MG63 (cell line): ENCODE measurements at regions not wholly inside any gene's neighbourhood (a gene's known extent, or its start where the extent isn't known, plus 50 kb on each side); places are given as distances from the start of the nearest gene placed in this dataset.

ENCODE experiments used
- DNase-seq: peaks from one replicate; pipeline ENCODE4 v3.0.0-alpha.2; 2020
- H3K27me3 ChIP-seq: fragments of 250-450 bp; sonication (Bioruptor Pico); 2 replicates; pipeline ENCODE4 v1.5.1; 2020; ENCODE audit warnings: mild to moderate bottlenecking, moderate library complexity
- H3K36me3 ChIP-seq: fragments of 250-450 bp; sonication (Bioruptor Pico); 2 replicates; pipeline ENCODE4 v1.5.1; 2020; ENCODE audit warnings: mild to moderate bottlenecking, moderate library complexity
- H3K4me3 ChIP-seq: fragments of 250-450 bp; sonication (Bioruptor Pico); 2 replicates; pipeline ENCODE4 v1.5.1; 2020; ENCODE audit warnings: mild to moderate bottlenecking, moderate library complexity
- H3K9me3 ChIP-seq: fragments of 250-450 bp; sonication (Bioruptor Pico); 2 replicates; pipeline ENCODE4 v1.5.1; 2020; ENCODE audit warnings: mild to moderate bottlenecking, moderate library complexity

DNA sequence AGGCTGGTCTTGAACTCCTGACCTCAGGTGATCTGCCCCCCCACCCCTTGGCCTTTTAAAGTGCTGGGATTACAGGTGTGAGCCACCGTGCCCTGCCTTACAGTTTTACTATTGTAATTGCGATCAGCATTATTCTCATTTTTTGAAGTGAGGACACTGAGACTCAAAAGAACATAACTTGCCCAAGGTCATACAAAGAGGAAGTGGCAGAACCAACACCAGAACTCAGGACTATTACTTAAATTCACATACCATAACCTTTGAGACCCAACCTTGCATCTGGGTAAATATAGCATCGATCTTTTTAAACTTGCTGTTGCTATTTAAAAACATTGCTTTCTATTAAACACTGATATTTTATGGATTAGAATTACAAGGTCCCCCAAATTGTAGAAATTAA is 54.2 kb downstream of the FOXI1 start:
- Histone ChIP-seq H3K4me3 (no peak overlapping the region), H3K27me3 (no peaks in the 10 kb centered on the region), H3K9me3 (no peaks in the 10 kb centered on the region), H3K36me3 (no peaks in the 10 kb centered on the region)
- no peak for DNase-seq

DNA sequence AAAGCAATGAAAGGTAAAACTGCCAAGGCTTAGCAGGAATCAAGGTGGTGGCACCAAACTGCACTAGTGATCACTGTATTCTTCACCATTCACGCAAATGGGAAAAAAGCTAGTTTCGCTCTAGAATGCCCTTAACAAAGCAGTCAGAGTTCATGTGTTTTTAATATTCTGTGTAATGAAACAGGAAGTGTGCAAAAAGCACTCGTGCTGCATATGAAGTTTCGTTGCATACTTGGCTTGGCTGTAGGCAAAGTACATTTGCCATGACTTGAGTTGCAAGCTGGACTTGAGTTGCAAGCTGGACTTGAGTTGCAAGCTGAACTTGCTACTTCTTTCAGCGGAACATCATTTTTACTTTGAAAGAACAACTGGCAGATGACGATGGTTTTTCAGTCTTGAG is 55.4 kb downstream of the FOXI1 start:
- H3K27me3 ChIP-seq: no peaks in the 10 kb centered on the region
- no peak overlapping the region for H3K4me3 ChIP-seq
- no peaks in the 10 kb centered on the region for H3K9me3 ChIP-seq
- no peaks in the 10 kb centered on the region for H3K36me3 ChIP-seq
- DNase-seq: no peak

- no peak for DNase-seq
- Histone ChIP-seq H3K9me3 (no peaks in the 10 kb centered on the region), H3K36me3 (no peaks in the 10 kb centered on the region), H3K27me3 (no peaks in the 10 kb centered on the region), H3K4me3 (no peak overlapping the region)
These were observed 57.1 kb downstream of the FOXI1 start for GRCh38 chr5:170162631-170163321.

GRCh38 chr5:170164087-170164486 is 58.4 kb downstream of the FOXI1 start:
- no peak for DNase-seq

DNA sequence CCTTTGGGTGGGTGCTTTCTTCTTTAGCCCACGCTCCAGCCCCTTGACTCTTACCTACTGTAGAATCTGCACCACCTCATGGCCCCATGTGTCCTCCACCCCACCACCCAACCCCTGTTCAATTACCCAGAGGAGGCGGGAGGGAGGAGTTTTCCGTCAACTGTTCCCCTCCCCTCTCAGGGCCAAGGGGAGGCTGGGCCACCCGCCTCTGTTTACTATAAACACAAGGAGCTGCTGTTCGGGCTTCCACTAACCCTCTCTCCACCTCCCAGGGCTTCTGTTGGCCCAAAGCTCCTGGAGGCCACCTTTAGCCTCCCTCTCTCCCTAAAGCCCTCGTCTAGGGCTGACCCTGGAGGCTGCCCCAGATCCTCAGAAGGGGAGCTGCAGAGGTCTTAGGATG is 59.2 kb downstream of the FOXI1 start:
- H3K9me3 ChIP-seq: no peaks in the 10 kb centered on the region
- H3K36me3 ChIP-seq: no peaks in the 10 kb centered on the region
- no peak for DNase-seq
- no peaks in the 10 kb centered on the region for H3K27me3 ChIP-seq
- no peak overlapping the region for H3K4me3 ChIP-seq

More at GRCh38 chr5:170164087-170164486, 58.4 kb downstream of the FOXI1 start:
- Histone ChIP-seq H3K36me3 (no peaks in the 10 kb centered on the region), H3K27me3 (no peaks in the 10 kb centered on the region), H3K9me3 (no peaks in the 10 kb centered on the region), H3K4me3 (no peak overlapping the region)

- Histone ChIP-seq H3K4me3 (no peak overlapping the region), H3K36me3 (no peaks in the 10 kb centered on the region), H3K9me3 (no peaks in the 10 kb centered on the region), H3K27me3 (no peaks in the 10 kb centered on the region)
- no peak for DNase-seq
These were observed 60.4 kb downstream of the FOXI1 start for GRCh38 chr5:170166101-170166500.

DNA sequence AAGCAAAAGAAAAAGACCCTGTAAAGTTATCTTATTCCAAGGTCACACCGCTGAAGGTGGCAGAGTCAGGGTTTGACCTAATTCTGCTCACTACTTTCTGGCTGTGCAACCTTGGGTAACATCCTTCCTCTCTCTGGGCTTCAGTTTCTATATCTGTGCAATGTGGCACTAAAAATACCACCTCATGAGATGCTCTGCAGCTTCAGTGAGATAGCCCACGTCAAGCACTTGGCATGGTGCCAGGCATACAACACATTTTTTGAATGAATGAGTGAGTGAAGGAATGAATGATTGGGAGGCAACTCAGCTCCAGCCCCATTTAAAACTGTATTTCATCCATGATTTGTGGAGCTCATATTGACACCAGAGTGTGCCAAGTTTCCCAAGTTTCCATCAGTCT is 62.3 kb downstream of the FOXI1 start:
- H3K9me3 ChIP-seq: no peaks in the 10 kb centered on the region
- H3K27me3 ChIP-seq: no peaks in the 10 kb centered on the region
- no peak overlapping the region for H3K4me3 ChIP-seq
- H3K36me3 ChIP-seq: no peaks in the 10 kb centered on the region
- DNase-seq: no peak

DNA sequence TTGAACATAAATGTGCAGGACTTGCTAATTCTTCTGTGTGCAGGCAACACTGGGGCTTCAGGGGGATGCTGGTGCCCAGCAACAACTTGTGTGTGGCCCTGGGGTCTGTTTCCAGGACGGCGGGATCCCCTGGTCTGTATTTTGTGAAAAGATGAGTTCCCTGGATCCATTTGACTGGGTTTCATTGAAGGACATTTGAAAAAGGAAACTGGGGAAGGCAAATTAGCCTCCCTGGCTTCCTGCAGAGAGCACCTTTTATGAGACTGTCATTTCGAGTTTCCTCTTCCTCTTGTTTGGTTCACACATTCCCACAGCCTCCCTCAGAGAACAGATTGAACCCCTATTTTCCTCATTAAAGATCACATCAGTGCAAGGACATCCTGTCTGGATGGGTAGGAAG is 63.1 kb downstream of the FOXI1 start:
- no peak for DNase-seq
- Histone ChIP-seq H3K36me3 (no peaks in the 10 kb centered on the region), H3K4me3 (no peak overlapping the region), H3K9me3 (no peaks in the 10 kb centered on the region), H3K27me3 (no peaks in the 10 kb centered on the region)

DNA sequence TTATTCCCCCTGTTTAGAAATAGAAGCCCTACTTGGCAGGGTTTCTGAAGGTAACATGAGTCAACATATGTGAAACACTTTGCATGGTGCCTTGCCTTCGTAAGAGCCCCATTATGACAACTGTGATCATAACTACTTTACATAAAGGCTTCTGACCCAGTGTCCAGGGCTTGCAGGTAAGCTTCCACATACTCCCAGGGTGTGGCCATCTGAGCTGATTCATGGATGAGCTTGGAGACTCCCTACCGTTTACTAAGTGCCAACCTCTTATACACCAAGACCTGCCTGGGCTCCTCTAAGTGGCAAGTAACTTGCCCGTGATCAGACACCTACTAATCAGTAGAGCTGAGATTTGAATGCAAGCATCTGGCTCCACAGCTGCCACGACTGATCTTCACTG is 62.8 kb upstream of the C5orf58 start:
- H3K36me3 ChIP-seq: no peaks in the 10 kb centered on the region
- DNase-seq: no peak
- H3K9me3 ChIP-seq: no peaks in the 10 kb centered on the region
- no peak overlapping the region for H3K4me3 ChIP-seq
- no peaks in the 10 kb centered on the region for H3K27me3 ChIP-seq

DNA sequence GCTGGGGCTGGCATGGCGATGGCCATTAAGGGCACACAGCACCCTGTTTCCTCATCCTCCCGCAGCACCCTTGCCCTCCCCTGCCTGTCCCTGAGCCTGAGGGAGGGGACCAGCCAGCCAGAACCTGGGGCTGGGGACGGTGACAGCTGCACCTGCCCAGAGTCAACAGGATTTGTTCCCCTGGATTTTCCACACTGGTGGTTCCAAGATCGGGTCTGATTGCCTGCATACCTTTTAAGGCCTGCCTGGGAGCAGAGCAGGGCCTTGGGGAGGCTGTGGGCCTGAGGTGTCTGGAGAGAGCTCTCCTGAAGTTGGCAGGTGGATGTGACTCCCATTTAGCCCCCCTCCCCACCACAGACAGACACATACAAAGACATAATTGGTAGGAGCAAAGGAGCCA is 61.0 kb upstream of the C5orf58 start:
- DNase-seq: no peak
- Histone ChIP-seq H3K4me3 (no peak overlapping the region), H3K27me3 (no peaks in the 10 kb centered on the region), H3K36me3 (no peaks in the 10 kb centered on the region), H3K9me3 (no peaks in the 10 kb centered on the region)

DNA sequence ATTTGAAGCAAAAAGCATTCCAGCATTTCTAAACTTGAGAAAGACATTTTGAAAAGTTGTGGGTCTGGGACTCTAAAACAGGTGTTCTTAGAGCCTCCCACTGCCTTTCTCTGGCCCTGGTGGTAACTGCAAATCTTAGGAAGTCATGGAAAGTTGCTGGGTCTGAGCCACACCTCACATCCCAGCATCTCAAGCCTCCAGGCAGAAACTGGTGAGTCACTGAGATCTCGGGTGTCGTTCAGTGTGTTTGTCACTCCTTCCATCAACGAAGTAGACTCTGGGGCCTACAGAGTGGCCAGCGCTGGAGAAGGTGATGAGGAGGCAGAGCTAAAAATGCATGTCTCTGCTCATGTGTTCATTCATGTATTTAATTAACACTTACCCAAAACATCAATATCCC is 59.6 kb upstream of the C5orf58 start:
- H3K4me3 ChIP-seq: no peak overlapping the region
- H3K36me3 ChIP-seq: no peaks in the 10 kb centered on the region
- H3K9me3 ChIP-seq: no peaks in the 10 kb centered on the region
- no peaks in the 10 kb centered on the region for H3K27me3 ChIP-seq
- DNase-seq: peak; percentile 67

DNA sequence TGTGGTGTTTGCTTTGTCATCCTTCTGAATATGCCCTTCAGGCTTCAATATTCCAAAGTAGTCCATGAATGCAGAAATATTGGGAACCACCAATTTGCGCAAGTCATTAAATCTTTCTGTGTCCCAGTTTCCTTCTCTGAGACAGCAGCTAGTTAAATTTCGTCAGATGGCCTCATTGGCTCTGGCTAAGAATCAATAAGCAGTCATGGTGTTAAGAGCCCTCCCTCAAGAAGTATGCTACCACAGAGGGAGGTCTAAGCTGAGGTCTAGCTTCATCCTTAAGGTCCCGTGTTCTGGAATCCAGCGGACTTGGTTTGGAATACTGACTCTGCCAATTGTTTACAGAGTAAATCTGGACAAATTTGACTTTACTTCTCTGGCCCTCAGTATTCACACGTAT is 59.1 kb upstream of the C5orf58 start:
- no peak overlapping the region for H3K4me3 ChIP-seq
- no peak for DNase-seq
- no peaks in the 10 kb centered on the region for H3K36me3 ChIP-seq
- H3K27me3 ChIP-seq: no peaks in the 10 kb centered on the region
- no peaks in the 10 kb centered on the region for H3K9me3 ChIP-seq

GRCh38 chr5:170176916-170177315 is 55.9 kb upstream of the C5orf58 start:
- Histone ChIP-seq H3K36me3 (no peaks in the 10 kb centered on the region), H3K9me3 (no peaks in the 10 kb centered on the region), H3K4me3 (no peak overlapping the region), H3K27me3 (no peaks in the 10 kb centered on the region)
- no peak for DNase-seq

DNA sequence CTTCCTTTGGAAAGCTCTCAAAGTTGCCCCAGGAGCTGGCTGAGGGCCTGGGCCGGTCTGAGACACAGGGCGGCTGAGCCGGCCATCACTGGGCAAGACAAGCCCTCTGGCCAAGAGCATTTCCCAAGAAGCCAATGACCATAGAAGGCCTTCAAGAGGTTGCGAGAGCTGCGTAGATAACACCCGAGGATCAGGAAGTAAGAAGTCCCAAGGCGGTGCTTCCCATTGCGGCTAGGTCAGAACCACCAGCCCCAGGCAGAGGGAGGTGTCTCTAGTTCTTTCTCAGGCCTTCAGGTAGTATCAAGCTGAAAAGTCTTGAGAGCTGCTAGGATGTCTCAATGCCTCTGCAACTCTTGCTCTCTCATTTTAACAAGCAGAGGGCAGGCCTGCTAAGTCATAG is 54.0 kb upstream of the C5orf58 start:
- no peak for DNase-seq
- no peak overlapping the region for H3K4me3 ChIP-seq
- no peaks in the 10 kb centered on the region for H3K9me3 ChIP-seq
- no peaks in the 10 kb centered on the region for H3K36me3 ChIP-seq
- H3K27me3 ChIP-seq: no peaks in the 10 kb centered on the region

GRCh38 chr5:170179626-170180025 is 53.2 kb upstream of the C5orf58 start:
- H3K27me3 ChIP-seq: no peaks in the 10 kb centered on the region

DNA sequence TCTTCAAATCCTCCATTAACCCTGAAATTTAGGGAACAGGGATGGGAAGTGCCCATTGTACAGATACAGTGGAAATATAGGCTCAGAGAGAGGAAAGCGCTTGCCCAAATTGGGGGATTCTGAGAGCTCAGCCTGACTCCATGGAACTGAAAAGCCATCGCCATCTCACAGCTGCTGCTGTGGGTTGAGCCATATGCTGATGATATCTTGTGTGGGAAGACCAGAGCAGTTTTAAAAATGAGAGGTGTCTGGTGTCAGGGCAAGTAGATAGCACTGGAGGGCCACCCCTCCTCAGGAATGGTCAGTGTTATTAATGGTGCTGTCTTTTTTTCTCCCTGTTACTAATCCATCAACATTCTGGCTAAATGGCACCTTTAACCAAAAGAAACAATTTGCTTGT is 50.9 kb upstream of the C5orf58 start:
- Histone ChIP-seq H3K27me3 (no peaks in the 10 kb centered on the region), H3K4me3 (no peak overlapping the region), H3K9me3 (no peaks in the 10 kb centered on the region), H3K36me3 (no peaks in the 10 kb centered on the region)
- no peak for DNase-seq

More at GRCh38 chr5:170179626-170180025, 53.2 kb upstream of the C5orf58 start:
- Histone ChIP-seq H3K4me3 (no peak overlapping the region), H3K36me3 (no peaks in the 10 kb centered on the region), H3K9me3 (no peaks in the 10 kb centered on the region)
- DNase-seq: no peak

GRCh38 chr5:170182491-170182890 is 50.3 kb upstream of the C5orf58 start:
- no peaks in the 10 kb centered on the region for H3K36me3 ChIP-seq
- no peaks in the 10 kb centered on the region for H3K27me3 ChIP-seq
- H3K9me3 ChIP-seq: no peaks in the 10 kb centered on the region
- DNase-seq: no peak
- H3K4me3 ChIP-seq: no peak overlapping the region
